Body of pancreas (tissue), 4 donors: ENCODE measurements at regions not wholly inside any gene's neighbourhood (a gene's known extent, or its start where the extent isn't known, plus 50 kb on each side); places are given as distances from the start of the nearest gene placed in this dataset.

Experiments
- CTCF ChIP-seq, 7 experiments: fragments of 450-650 bp in 4 of 7; fragments of 200-600 bp in 3 of 7; sonication (generic) in 3 of 7; IDR thresholded peaks; one replicate each; pipeline ENCODE4 v1.5.1; 2016 to 2019; ENCODE audit warnings: antibody characterized with exemption in 7 of 7
- POLR2A ChIP-seq, 3 donors: fragments of 450-650 bp; IDR thresholded peaks; one replicate each; pipeline ENCODE4 v1.6.1; 2016; ENCODE audit warnings: antibody characterized with exemption in 3 of 3, mild to moderate bottlenecking in 2 of 3

GRCh38 chr18:75859533-75859932 is 432.0 kb upstream of the SMIM21 start:
- no peak for TF ChIP-seq CTCF (IDR thresholded peaks at IDR 0.05)
- TF ChIP-seq POLR2A (IDR thresholded peaks at IDR 0.05) = no peak
